GM12878 (cell line): ENCODE measurements at regions not wholly inside any gene's neighbourhood (a gene's known extent, or its start where the extent isn't known, plus 50 kb on each side); places are given as distances from the start of the nearest gene placed in this dataset.

Source experiments
- ATAC-seq: fragments of 200-7000 bp; cut with Tn5 transposase; 3 replicates; pipeline ENCODE4 v1.9.1; 2020; ENCODE audit warnings: mild to moderate bottlenecking, moderate library complexity
- BruUV-seq: library from RNA; stranded (reverse); fragments of 400-500 nt; replicated peaks from 2 replicates; lab custom pipeline; 2021; lab: Mats Ljungman, UMichigan
- CTCF ChIA-PET: fragments of 300-600 bp; sonication (Branson Sonifier 250); formaldehyde crosslinking; extraction: SDS; loops from one replicate; lab custom pipeline; 2021; ENCODE audit warnings: inconsistent platforms; lab: Yijun Ruan, JAX
- POLR2A ChIA-PET: fragments of 350-600 bp; formaldehyde crosslinking; extraction: SDS; loops from one replicate; lab custom pipeline; 2021; ENCODE audit warnings: inconsistent platforms; lab: Charles Lee
- RAD21 ChIA-PET: fragments of 300-600 bp; sonication (Branson Sonifier 250); formaldehyde crosslinking; loops from one replicate; lab custom pipeline; 2023; ENCODE audit warnings: antibody characterized with exemption; ENCODE audit not compliant: unreplicated experiment; lab: Charles Lee
- SMC1A ChIA-PET: fragments of 300-600 bp; sonication (Branson Sonifier 250); formaldehyde crosslinking; loops from one replicate; lab custom pipeline; 2023; ENCODE audit not compliant: unreplicated experiment, uncharacterized antibody; lab: Charles Lee
- DNase-seq: peaks from one replicate; pipeline ENCODE4 v3.0.0-alpha.2; 2011; ENCODE audit warnings: low read depth, low spot score
- FAIRE-seq: peaks from 3 replicates; lab custom pipeline; 2011; peaks lifted over from hg19 to GRCh38; lab: Jason Lieb, UNC
- H2AFZ ChIP-seq: 2 replicates; pipeline ENCODE4 v1.6.0; 2011; ENCODE audit warnings: low read depth, low read length, control low read depth; ENCODE audit not compliant: control insufficient read depth
- H3K27ac ChIP-seq: 2 replicates; pipeline ENCODE4 v1.5.1; 2011; ENCODE audit warnings: control low read depth; ENCODE audit not compliant: control insufficient read depth, insufficient read depth
- H3K27me3 ChIP-seq, 2 experiments: replicated peaks in 1 of 2; 2 replicates each; pipeline versions ENCODE4 v1.6.0 to v1.6.1; 2011; ENCODE audit warnings: low read length in 1 of 2; ENCODE audit not compliant: control insufficient read depth in 2 of 2, insufficient read depth in 2 of 2
- H3K36me3 ChIP-seq, 2 experiments: 2 replicates each; pipeline ENCODE4 v1.5.1; 2011; ENCODE audit warnings: low read length in 1 of 2; ENCODE audit not compliant: control insufficient read depth in 2 of 2, insufficient read depth in 2 of 2
- H3K4me1 ChIP-seq: 2 replicates; pipeline ENCODE4 v1.6.1; 2011; ENCODE audit warnings: mild to moderate bottlenecking, low read length, moderate library complexity, mixed read lengths; ENCODE audit not compliant: control insufficient read depth, insufficient read depth
- H3K4me2 ChIP-seq: 2 replicates; pipeline ENCODE4 v1.6.0; 2011; ENCODE audit warnings: control low read depth; ENCODE audit not compliant: control insufficient read depth, insufficient read depth
- H3K4me3 ChIP-seq: fragments of 200-600 bp; sonication (generic); 2 replicates; pipeline ENCODE4 v1.5.1; 2016
- H3K79me2 ChIP-seq: 2 replicates; pipeline ENCODE4 v1.6.0; 2011; ENCODE audit warnings: low read length; ENCODE audit not compliant: control insufficient read depth, insufficient read depth
- H3K9ac ChIP-seq: 2 replicates; pipeline ENCODE4 v1.8.0; 2011; ENCODE audit warnings: low read length, control low read depth, mixed read lengths; ENCODE audit not compliant: control insufficient read depth, insufficient read depth
- H3K9me3 ChIP-seq: replicated peaks from 3 replicates; pipeline ENCODE4 v1.5.1; 2011; ENCODE audit warnings: mild to moderate bottlenecking, low read length; ENCODE audit not compliant: control insufficient read depth, insufficient read depth
- H4K20me1 ChIP-seq: 2 replicates; pipeline ENCODE4 v1.6.0; 2011; ENCODE audit not compliant: control insufficient read depth, insufficient read depth
- ASH2L ChIP-seq: fragments of 300-600, 200-600 bp; sonication (generic); IDR thresholded peaks from 2 replicates; pipeline ENCODE4 v1.6.1; 2017; ENCODE audit warnings: low read depth, mild to moderate bottlenecking, borderline replicate concordance
- ATF7 ChIP-seq: fragments of 450-650 bp; IDR thresholded peaks from 2 replicates; pipeline ENCODE4 v1.6.1; 2016; ENCODE audit warnings: low read depth, mild to moderate bottlenecking
- BACH1 ChIP-seq: fragments of 450-650 bp; IDR thresholded peaks from 2 replicates; pipeline ENCODE4 v1.6.1; 2017; ENCODE audit warnings: mild to moderate bottlenecking, borderline replicate concordance
- BCLAF1 ChIP-seq: fragments of 450-650 bp; IDR thresholded peaks from 2 replicates; pipeline ENCODE4 v1.6.1; 2017; ENCODE audit warnings: antibody characterized with exemption, mild to moderate bottlenecking, moderate library complexity
- FOXK2 ChIP-seq: fragments of 450-650 bp; IDR thresholded peaks from 2 replicates; pipeline ENCODE4 v1.6.1; 2017; ENCODE audit warnings: mild to moderate bottlenecking, moderate library complexity
- IRF4 ChIP-seq: IDR thresholded peaks from 2 replicates; pipeline ENCODE4 v1.6.1; 2011; ENCODE audit warnings: low read depth, low read length
- KLF5 ChIP-seq: fragments of 450-650 bp; IDR thresholded peaks from 2 replicates; pipeline ENCODE4 v1.6.1; 2014; ENCODE audit warnings: mild to moderate bottlenecking; ENCODE audit not compliant: partially characterized antibody
- WGBS: methylation state at CpG from one replicate; pipeline ENCODE4 v1.1.6; 2016; ENCODE audit warnings: low lambda C conversion rate; ENCODE audit not compliant: insufficient replicate concordance, insufficient coverage; ENCODE audit errors: missing lambda C conversion rate; 5-methylcytosine and 5-hydroxymethylcytosine counted together
- in situ Hi-C: fragments of 300-500 bp; cut with MboI; formaldehyde crosslinking; loops from 9 replicates; pipeline ENCODE4 v1.14.3; 2018; ENCODE audit warnings: mixed read lengths
- intact Hi-C: fragments of 100-400 bp; cut with micrococcal nuclease; formaldehyde crosslinking; loops from one replicate; pipeline ENCODE4 v1.14.2; 2022; ENCODE audit not compliant: unreplicated experiment
- TF ChIP-seq, protein P1 (sequence below): fragments of 150-350 bp; IDR thresholded peaks from 2 replicates; pipeline ENCODE4 v1.6.1; 2016; ENCODE audit warnings: low read depth, low read length
- TF ChIP-seq, protein P2 (sequence below): IDR thresholded peaks from 2 replicates; pipeline ENCODE4 v1.6.1; 2011; ENCODE audit warnings: borderline replicate concordance, low read depth, mild to moderate bottlenecking, moderate library complexity, mixed read lengths, low read length; ENCODE audit not compliant: insufficient read depth; ENCODE audit errors: extremely low read length

GRCh38 chr5:72644296-72644695, 137.1 kb upstream of the ZNF366 start:
- POLR2A ChIA-PET = no interaction called here
- Histone ChIP-seq H3K27ac (no peak overlapping the region), H3K27me3 (no peaks in the 10 kb centered on the region), H3K4me2 (no peak overlapping the region), H3K4me1 (no peaks in the 10 kb centered on the region), H2AFZ (no peak overlapping the region), H4K20me1 (no peaks in the 10 kb centered on the region), H3K79me2 (no peaks in the 10 kb centered on the region), H3K36me3 (no peaks in the 10 kb centered on the region), H3K9ac (no peak overlapping the region), H3K4me3 (no peak overlapping the region), H3K9me3 (no peaks in the 10 kb centered on the region)
- FAIRE-seq (no peak), ATAC-seq (no peak), DNase-seq (no peak)
- no TSS peak for BruUV-seq
- in situ Hi-C loops (no loop called here), intact Hi-C loops (no loop called here)
- CTCF ChIA-PET = no interaction called here
- TF ChIP-seq FOXK2 (no peak), IRF4 (no peak), BCLAF1 (no peak), KLF5 (no peak), BACH1 (no peak), ATF7 (no peak), ASH2L (no peak)
- TF ChIP-seq, protein P1, sequence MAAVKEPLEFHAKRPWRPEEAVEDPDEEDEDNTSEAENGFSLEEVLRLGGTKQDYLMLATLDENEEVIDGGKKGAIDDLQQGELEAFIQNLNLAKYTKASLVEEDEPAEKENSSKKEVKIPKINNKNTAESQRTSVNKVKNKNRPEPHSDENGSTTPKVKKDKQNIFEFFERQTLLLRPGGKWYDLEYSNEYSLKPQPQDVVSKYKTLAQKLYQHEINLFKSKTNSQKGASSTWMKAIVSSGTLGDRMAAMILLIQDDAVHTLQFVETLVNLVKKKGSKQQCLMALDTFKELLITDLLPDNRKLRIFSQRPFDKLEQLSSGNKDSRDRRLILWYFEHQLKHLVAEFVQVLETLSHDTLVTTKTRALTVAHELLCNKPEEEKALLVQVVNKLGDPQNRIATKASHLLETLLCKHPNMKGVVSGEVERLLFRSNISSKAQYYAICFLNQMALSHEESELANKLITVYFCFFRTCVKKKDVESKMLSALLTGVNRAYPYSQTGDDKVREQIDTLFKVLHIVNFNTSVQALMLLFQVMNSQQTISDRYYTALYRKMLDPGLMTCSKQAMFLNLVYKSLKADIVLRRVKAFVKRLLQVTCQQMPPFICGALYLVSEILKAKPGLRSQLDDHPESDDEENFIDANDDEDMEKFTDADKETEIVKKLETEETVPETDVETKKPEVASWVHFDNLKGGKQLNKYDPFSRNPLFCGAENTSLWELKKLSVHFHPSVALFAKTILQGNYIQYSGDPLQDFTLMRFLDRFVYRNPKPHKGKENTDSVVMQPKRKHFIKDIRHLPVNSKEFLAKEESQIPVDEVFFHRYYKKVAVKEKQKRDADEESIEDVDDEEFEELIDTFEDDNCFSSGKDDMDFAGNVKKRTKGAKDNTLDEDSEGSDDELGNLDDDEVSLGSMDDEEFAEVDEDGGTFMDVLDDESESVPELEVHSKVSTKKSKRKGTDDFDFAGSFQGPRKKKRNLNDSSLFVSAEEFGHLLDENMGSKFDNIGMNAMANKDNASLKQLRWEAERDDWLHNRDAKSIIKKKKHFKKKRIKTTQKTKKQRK = no peak
- TF ChIP-seq, protein P2, sequence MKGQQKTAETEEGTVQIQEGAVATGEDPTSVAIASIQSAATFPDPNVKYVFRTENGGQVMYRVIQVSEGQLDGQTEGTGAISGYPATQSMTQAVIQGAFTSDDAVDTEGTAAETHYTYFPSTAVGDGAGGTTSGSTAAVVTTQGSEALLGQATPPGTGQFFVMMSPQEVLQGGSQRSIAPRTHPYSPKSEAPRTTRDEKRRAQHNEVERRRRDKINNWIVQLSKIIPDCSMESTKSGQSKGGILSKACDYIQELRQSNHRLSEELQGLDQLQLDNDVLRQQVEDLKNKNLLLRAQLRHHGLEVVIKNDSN = no peak
- RAD21 ChIA-PET = no interaction called here
- SMC1A ChIA-PET = interaction anchor here (0.9 kb wide), 1 partner anchor 13 kb away, joined by 4 read pairs; no protein-coding TSS in a partner anchor
- 21% methylated on average over 2 of the region's 2 CpGs for WGBS
